ENCODE measurements at regions not wholly inside any gene's neighbourhood (a gene's known extent, or its start where the extent isn't known, plus 50 kb on each side); places are given as distances from the start of the nearest gene placed in this dataset.
"Not testable (repeated sequence)": the region's sequence is repeated elsewhere in the genome, so short reads cannot be mapped to it uniquely, and the experiment has no call there.

GRCh38 chr14:105694961-105695360, 168.6 kb downstream of the TMEM121 start:
- peak; percentile 23 for DNase-seq (ENCODE audit: low spot score)

DNA sequence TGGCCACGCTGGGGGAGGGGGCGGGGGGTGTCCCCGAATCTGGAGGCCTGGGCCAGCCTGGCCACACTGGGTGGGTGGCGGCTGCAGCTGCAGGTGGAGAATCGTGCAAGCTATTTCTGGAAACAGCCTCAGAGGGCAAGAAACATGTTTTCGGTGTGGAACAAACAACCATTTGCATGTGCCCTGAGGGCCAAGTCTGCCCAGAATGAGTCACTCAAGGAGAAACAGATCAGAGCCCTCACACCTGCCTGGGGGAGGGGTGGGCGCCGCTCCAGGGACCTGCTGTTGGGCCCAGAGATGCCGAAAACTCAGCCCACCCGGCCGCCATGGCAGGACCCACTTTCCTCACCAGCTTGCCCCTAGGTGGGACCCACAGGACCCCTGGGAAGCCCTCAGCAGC, 170.0 kb downstream of the TMEM121 start:
- not testable (repeated sequence) for DNase-seq (ENCODE audit: low spot score)

DNA sequence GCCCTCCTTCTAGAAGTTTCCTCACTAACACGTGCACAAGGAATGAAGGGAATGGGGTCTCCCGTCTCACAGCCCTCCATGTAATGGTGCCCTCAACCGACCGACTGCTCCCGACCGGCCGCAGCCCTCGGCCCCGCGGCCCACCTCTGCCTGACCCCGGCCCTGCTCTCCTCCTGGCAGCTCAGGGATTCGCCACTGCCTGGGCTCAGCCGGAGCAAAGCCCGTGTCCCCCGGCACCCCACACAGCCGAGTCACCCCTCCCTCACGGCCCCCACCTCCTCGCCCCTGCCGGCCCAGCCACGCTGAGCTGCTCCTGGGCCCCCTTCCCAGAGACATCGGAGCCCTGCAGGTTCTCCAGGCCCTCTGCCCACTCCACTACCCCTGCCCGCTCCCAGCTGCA, 171.0 kb downstream of the TMEM121 start:
- not testable (repeated sequence) for DNase-seq (ENCODE audit: low spot score)

- not testable (repeated sequence) for DNase-seq (ENCODE audit: low spot score)
Observed at GRCh38 chr14:105697955-105698354, 171.6 kb downstream of the TMEM121 start.

GRCh38 chr14:105698940-105699556, 172.7 kb downstream of the TMEM121 start:
- not testable (repeated sequence) for DNase-seq (ENCODE audit: low spot score)

GRCh38 chr14:105699706-105700105, 173.3 kb downstream of the TMEM121 start:
- DNase-seq (ENCODE audit: low spot score) = not testable (repeated sequence)

DNA sequence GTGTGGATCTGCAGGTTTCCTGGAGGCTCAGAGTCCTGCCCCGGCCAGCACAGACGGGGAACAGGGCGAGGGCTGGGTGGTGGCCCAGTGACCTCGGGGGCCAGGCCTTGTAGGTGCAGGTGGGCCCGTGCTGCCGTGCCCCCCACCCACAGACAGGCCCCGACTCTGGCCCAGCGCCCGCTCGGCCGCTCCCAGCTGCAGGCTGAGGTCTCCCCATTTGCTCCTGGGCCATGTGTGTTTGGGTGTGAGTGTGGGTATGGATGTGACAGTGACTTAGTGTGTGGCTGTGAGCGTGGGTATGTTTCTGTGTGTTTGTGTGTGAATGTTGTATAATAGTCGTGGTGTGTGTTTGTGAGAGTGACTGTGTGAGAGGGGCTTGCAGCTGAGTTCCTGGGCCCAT, 173.8 kb downstream of the TMEM121 start:
- peak; percentile 51 for DNase-seq (ENCODE audit: low spot score)

DNA sequence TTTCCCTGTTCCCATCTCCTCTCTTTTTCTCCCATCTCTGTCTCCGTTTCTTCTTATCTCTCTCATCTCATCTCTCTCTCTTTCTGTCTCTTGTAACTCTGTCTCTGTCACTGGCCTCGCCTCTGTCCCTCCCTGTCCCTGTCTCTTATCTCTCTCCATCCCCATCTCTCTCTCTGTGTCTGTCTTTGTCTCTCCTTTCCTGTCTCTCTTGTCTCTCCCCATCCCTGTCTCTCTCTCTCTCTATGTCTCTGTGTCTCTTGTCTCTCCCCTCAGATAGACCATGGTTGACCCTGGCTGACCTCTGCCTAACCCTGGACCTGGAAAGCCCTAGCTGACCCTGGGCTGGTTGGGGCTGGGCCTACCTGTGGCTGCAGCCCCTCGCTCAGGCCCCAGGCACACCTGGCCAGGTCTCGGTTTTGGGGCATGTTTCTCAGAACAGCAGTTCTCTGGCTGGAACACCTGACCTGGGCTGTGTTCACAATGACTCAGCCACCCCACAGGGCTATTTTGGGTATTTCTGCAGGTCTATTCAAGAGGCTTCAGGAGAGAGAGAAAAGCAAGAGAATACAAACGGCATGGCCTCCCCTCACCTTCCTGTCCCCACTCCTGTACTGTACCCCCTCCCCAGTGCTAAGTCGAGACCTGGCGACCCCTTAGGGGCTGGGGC, 174.4 kb downstream of the TMEM121 start:
- DNase-seq (ENCODE audit: low spot score) = no peak

GRCh38 chr14:105701456-105702274, 175.3 kb downstream of the TMEM121 start:
- no peak for DNase-seq (ENCODE audit: low spot score)

GRCh38 chr14:105702275-105702817, 176.0 kb downstream of the TMEM121 start:
- no peak for DNase-seq (ENCODE audit: low spot score)

DNA sequence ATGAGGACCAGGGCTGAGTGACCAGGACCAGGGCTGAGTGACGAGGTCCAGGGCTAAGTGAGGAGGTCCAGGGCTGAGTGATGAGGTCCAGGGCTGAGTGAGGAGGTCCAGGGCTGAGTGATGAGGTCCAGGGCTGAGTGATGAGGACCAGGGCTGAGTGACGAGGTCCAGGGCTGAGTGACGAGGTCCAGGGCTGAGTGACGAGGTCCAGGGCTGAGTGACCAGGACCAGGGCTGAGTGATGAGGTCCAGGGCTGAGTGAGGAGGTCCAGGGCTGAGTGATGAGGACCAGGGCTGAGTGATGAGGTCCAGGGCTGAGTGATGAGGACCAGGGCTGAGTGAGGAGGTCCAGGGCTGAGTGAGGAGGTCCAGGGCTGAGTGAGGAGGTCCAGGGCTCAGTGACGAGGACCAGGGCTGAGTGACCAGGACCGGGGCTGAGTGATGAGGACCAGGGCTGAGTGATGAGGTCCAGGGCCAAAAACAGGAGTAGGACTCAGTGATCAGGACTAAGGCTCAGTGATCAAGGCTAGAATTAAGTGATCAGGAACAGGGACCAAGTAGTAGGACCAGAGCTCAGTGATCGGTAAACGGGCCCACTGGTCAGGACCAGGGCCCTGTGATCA, 176.8 kb downstream of the TMEM121 start:
- not testable (repeated sequence) for DNase-seq (ENCODE audit: low spot score)

- DNase-seq (ENCODE audit: low spot score) = not testable (repeated sequence)
Observed at GRCh38 chr14:105704091-105704490, 177.7 kb downstream of the TMEM121 start.

- not testable (repeated sequence) for DNase-seq (ENCODE audit: low spot score)
Observed at GRCh38 chr14:105704492-105704891, 178.1 kb downstream of the TMEM121 start.

DNA sequence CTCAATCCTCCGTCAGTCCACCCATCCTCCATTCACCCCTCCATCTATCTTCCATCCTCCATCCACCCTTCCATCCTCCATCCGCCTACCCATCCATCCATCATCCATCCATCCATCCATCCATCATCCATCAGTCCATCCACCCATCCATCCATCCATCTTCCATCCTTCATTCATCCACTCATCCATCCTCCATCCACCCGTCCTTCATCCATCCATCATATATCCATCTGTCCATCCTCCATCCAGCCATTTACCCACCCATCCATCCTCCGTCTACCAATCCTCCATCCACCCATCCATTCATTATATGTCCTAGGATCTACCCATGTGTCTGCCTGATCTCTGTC, 179.1 kb downstream of the TMEM121 start:
- DNase-seq (ENCODE audit: low spot score) = not testable (repeated sequence)

DNA sequence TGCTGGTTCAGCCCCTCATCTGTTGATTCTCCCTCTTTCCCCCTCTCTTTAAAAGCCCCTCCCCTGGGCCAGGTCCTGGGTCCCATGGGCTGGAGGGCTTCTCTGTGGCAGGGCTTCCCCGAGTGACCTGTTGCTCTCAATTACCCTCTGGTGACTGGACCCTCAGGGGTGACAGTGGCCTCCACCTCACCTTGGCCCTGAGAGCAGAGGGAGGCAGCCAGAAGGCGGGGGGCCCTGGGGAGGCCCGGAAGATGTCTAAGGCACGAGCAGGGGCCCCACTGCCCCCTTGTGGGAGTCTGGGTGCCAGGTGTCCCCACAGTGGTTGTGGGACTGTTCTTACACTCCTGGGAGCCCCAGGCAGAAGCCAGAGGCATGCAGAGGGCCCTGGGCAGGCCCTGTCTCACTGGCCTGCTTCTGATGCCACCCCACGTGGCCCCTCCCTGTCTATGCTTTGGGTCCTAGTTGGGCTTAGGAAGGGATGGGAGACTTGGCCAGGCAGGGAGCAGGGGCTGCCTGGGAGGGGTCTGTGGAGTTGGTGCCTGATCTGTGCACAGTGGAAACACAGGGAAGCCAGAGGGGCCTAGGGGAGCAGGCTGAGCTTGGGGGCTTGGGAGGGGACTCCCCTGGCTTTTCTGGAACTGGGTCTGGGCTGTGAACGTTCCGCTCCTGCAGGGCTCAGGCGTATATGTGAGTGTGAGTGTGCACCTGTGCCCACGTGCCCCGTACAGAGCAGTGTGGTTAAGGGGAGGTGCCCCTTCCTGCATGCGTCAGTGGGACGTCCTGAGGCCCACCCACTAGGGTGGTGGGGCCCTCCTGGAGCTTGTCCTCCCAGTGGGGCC, 179.7 kb downstream of the TMEM121 start:
- peak; percentile 67 for DNase-seq (ENCODE audit: low spot score)

DNA sequence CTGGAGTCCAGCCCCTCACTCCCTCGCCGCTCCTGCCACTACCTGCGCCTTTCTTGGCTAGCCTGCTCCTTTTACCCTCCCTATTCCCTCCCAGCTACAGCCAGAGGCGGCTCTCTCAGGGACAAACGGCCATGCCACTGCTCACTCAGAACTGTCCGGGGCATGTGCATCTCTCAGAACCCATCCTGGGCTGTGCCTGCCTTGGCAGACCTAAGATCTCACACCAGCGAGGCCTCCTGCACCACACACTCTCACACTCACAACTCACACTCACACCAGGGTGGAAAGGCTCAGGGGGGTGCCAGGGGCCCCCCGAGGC, 180.3 kb downstream of the TMEM121 start:
- DNase-seq (ENCODE audit: low spot score) = not testable (repeated sequence)

- not testable (repeated sequence) for DNase-seq (ENCODE audit: low spot score)
Observed at GRCh38 chr14:105707099-105707498, 180.7 kb downstream of the TMEM121 start.

- DNase-seq (ENCODE audit: low spot score) = not testable (repeated sequence)
Observed at GRCh38 chr14:105707723-105708151, 181.4 kb downstream of the TMEM121 start.

GRCh38 chr14:105708251-105709134, 182.1 kb downstream of the TMEM121 start:
- DNase-seq (ENCODE audit: low spot score) = not testable (repeated sequence)
